GM18517 (cell line): ENCODE measurements at regions not wholly inside any gene's neighbourhood (a gene's known extent, or its start where the extent isn't known, plus 50 kb on each side); places are given as distances from the start of the nearest gene placed in this dataset.

Source experiments
- ATAC-seq: cut with Tn5 transposase; IDR thresholded peaks from one replicate; pipeline ENCODE4 v1.9.1; 2021; ENCODE audit warnings: mild to moderate bottlenecking, moderate library complexity; ENCODE audit not compliant: unreplicated experiment

DNA sequence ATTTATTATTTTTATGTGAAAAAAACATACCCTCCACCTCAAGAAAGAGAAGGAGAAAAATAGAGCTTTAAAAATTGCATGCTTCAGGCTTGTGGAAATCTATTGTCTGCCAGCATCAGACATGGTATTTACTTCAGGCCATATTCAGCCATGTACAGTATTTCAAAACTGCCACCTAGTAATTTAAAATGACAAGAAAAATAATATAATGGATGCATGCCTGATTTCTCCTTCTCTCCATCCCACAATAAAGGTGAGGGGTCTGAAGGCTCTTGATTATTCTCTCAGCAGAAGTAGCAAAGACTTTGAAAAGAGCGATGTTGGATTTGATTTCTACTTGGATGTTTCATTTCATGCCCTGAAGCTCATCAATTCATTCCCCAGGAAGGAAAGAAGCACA lies 250.7 kb downstream of the TBC1D4 start:
- no peak for ATAC-seq

- no peak for ATAC-seq
These were observed 255.1 kb downstream of the TBC1D4 start for GRCh38 chr13:75226733-75227435.

DNA sequence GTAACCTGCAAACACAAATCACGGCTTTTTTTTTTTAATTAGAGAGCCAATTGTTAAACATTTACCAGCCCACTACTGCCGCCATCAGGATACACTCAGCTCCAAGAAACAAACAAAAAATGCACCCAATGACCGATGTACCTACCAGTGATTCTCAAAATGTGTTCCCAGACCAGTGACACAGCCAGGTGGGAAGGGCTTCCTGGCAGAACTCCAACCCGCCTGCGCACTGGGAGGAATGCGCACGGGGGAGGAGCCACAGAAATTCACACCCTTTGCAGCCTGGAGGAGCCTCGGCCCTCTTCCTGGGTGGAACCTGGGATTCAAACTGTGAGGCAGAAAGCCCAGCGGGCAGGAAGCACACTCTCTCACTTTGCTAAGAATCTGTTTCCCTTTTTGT lies 255.9 kb downstream of the TBC1D4 start:
- ATAC-seq, result no peak

DNA sequence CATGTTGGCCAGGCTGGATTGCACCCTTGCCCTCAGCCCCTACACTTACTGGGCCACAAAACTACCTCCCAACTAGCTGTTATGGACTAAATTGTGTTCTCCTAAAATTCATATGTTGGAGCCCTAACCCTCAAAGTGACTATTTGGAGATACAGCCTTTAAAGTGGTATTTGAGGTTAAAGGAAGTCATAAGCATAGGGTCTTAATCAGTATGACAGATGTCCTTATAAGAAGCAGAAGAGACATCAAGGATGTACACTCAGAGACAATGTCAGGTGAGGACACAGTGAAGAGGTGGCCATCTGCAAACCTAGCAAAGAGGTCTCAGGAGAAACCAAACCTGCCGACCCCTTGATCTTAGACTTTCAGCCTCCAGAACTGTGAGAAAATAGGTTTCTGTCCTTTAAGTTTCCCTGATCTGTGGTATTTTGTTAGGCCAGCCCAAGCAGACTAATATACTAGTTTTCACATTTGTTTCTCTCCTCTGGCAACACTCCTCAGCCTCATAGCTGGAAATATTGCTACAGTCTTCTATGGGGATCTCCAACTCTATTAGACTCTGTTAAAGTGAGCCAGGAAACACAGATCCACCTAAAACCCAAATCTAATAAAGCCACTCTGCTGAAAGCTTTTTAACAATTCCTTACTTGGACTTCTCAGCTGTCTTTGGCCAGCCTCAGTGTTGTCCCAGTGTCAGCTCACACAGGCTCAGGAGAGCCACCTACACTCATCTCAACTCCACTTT lies 256.5 kb downstream of the TBC1D4 start:
- ATAC-seq, result no peak

DNA sequence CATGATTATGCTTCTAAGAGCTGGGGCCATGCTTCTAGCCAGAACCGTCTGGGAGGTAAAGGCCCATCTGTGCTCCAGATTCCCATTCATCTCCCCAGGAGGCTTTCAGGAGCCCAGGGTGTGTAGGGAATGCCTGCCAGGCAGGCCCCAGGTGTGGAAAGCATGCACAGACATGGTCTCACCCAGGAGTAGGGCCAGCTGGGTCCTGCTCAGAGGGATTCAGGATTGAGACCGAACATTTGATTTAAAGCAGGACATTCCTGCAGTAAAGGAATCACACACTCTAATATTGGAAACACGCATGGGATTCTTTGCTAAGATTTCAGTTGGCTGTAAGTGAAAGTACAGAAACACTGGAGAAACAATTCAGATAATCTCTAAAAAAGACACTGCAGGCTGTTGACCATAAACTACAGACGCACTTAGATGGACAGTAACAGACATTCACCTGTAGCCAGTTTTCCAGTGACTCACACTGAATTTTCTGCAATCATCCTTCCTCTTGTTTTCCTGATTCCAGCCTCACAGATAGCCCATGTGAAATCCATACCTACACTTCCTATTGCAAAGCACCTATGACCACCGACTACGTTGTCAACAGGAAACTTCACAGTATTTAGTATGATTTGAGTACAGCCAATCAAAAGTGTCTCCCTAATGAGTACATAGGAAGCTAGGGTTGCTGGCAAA lies 257.8 kb downstream of the TBC1D4 start:
- ATAC-seq, result no peak

DNA sequence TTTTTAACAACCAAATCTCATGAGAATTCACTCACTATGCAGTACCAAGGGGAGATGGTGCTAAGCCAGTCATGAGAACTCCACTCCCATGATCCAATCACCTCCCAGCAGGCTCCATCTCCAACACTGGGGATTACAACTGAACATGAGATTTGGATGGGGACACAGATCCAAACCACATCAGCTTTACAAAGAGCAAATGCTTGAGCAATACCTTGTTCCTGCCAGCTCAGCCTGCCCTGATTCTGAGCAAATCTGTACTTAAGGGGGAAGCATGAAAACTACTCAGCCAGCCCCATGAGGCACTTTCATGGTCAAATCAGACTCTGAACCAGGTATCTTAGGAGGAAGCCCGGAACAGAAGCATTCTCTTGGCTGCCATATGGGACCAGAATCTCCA lies 259.9 kb downstream of the TBC1D4 start:
- ATAC-seq, result no peak

DNA sequence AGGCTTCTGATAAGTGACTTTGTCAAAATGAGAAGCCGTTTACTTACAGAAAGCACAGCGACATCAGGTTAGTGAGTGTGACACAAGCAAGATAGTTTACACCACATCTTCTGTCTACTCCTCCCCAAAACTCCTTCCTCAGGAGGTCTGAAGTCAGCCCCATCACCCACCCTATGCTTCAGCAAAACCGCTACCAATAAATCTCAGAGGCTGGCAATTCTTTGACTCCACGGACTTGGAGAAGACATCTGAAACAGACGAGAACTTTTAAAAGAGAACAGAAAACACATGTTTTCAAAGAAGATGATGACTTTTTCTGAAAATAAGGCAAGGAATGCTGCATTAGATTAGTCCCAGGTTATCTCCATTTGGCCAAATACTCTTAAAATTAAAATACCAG lies 261.1 kb downstream of the TBC1D4 start:
- no peak for ATAC-seq

GRCh38 chr13:75220238-75220542 lies 261.8 kb downstream of the TBC1D4 start:
- no peak for ATAC-seq

- peak; percentile 93 for ATAC-seq
These were observed 262.3 kb downstream of the TBC1D4 start for GRCh38 chr13:75219479-75220237.

GRCh38 chr13:75217949-75218348 lies 264.0 kb downstream of the TBC1D4 start:
- ATAC-seq, result no peak

GRCh38 chr13:75216038-75216437 lies 265.9 kb downstream of the TBC1D4 start:
- no peak for ATAC-seq

- no peak for ATAC-seq
These were observed 267.1 kb downstream of the TBC1D4 start for GRCh38 chr13:75214846-75215245.

DNA sequence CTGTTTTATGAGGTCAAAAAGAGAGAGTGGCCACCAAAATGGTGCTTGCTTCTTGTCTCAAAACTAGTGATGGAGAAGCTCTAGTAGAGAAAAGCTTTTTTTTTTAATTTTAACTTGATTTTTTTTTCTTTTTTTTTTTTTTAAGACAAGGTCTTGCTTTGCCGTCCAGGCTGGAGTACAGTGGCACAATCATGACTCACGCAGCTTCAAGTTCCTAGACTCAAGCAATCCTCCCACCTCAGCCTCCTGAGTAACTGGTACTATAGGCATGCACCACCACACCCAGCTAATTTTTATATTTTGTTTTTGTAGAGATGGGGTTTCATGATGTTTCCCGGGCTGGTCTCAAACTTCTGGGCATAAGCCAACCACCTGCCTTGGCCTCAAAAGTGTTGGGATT lies 279.0 kb downstream of the TBC1D4 start:
- ATAC-seq, result no peak

DNA sequence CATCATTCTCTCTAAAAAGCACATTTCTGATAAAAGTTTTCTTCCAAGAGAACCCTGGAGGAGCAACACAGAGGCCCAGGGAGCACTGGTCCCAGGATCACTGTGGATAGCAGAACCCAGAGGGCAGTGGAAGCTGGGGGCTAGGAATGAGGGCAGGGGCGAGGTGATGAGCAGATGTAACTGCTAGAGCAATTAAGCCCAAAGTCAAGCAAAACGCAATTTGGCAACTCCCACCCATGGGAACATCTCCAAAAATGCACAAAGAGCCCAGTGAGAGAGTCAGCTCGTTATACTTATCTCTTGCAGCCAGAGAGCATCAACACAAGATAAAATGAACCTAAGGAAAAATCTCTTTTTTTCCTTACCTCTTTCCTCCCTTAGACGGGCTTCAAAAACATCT lies 284.2 kb downstream of the TBC1D4 start:
- ATAC-seq, result no peak

DNA sequence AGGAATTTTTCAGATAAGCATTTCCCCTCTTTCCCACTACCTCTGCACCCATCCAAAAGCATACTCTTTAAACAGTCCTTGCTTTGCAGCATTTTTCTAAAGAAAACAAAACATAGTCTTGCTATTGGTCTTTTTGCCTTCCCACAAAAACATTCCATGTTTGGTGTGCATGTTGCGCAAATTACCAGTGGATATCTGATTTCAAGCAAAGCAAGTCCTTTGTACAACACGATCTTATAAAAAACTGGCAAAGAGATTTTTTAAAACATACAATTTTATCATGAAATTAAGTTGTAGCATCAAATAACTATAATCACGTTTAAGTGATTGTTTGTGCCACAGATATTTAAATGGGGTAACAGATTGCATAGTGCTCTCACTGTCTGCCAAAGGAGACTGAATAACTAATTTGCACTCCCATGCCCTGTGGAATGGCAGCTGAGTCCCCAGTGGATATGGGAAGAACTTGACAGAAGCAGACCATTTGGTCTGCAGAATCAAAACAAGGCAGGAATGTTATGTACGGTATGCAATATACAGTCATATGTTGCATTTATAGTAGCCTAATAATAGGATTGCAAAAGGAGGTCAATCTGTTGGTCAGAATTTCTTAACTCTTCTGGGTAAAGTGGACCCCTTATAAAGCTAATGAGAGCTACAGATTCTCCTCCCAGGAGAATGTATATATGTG lies 285.7 kb downstream of the TBC1D4 start:
- ATAC-seq, result no peak

- no peak for ATAC-seq
These were observed 286.3 kb downstream of the TBC1D4 start for GRCh38 chr13:75195495-75196146.

DNA sequence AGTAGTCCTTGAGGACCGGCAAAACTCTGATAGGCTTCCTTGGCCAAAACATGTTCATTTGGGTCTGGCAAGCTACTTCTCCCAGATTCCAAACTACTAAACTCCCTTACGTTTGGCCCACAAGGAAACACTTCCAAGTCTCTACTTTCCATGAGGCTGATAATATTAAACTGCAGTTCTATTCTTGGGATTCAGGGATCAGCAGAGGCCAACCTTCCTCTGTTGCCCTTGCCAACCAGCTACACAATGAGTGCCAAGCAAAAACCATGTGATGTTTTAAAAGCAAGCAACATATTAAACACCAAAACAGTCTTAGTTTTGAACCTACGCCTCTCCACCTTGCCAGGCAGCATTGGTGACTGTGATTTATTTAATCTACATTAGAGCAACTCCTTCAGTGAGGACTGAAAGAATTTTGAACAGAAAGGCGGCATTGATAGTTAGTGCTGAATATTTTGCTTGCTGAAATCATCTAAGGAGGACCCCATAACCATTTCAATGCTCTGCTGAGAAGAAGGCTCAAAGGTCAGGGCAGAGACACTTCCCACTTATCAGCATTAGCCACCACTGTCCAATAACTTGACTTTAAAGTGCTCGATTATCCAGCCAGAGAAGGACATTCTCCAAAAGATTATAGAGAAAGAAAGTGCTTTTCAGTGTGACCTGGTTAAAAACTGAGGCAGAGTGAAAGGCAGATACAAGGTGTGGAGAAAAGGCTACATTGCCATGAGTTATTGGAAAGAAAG lies 287.1 kb downstream of the TBC1D4 start:
- ATAC-seq, result no peak

DNA sequence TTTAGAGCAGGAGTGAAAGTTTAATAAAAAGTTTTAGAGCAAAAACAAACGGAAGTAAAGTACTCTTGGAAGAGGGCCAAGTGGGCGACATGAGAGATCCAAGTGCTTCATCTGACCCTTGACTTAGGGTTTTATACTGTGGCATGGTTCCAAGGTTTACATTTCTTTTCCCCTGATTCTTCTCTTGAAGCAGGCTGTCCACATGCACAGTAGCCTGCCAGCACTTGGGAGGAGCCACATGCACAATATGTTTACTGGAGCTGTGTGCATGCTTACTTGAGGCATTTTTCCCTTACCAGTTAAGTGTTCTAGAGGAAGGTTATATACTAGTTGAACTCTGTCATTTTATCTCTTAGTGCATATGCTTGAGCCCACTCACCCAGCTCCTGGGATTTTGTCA lies 295.6 kb downstream of the TBC1D4 start:
- no peak for ATAC-seq

DNA sequence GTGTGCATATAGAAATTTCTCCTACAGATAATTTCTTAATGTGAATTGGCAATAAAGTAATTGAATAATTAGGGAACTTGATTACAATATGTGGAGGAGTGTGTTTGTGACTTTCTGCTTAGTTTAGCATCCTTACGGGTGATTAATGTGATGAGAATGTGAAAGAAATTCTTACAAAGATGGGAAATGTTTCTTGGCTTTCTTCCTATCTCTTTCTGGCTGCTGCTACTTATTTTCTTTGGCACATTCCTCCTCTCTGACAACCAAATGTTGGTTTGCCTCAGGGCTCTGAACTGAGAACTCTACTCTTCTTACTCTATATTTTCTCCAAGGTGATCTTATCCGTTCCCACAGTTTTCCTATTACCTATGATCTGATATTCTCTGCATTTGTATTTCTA lies 300.1 kb downstream of the TBC1D4 start:
- ATAC-seq, result no peak
